ENCODE measurements at regions not wholly inside any gene's neighbourhood (a gene's known extent, or its start where the extent isn't known, plus 50 kb on each side); places are given as distances from the start of the nearest gene placed in this dataset.
A peak's percentile ranks its signal among the peaks of the same experiment; 100 is the strongest.

DNA sequence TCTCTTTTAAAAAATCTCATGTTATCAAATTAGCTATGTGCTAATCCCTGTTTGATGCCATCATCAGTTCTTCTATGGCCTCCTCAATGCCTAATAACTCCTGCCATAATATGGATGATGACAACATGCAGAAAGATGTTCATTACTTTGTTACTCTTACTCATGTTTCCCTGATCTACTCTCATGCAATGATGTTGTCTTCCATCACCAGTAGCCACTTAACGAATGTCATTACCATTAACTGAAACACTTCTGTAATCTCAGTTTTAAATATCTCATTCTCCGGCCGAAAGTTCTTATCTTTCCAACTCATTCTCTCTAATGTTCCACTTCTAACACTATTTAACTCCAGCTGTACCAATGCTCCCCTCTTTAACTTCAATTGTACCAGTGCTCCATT, 1187.7 kb downstream of the OTOL1 start:
- ChIA-PET CTCF (no interaction called here), POLR2A (no interaction called here)
- Histone ChIP-seq H3K79me2 (ENCODE audit: insufficient read depth) (no peaks in the 10 kb centered on the region), H3F3A (replicated peaks; ENCODE audit: insufficient read depth) (no peaks in the 10 kb centered on the region), H3K36me3 (replicated peaks in 1 of 2; ENCODE audit: control insufficient read depth in 1 of 2, insufficient read depth in 2 of 2, low read length in 1 of 2) (no peaks in the 10 kb centered on the region), H2AFZ (ENCODE audit: low read depth) (no peak overlapping the region), H3K4me3 (ENCODE audit: low read depth in 2 of 2, low read length in 1 of 2) (no peak overlapping the region), H3K27me3 (ENCODE audit: insufficient read depth) (no peaks in the 10 kb centered on the region), H3K27ac (ENCODE audit: low read depth in 2 of 2, low read length in 1 of 2) (no peak overlapping the region), H3K9me3 (no peaks in the 10 kb centered on the region), H3K9me2 (no peaks in the 10 kb centered on the region), H3K4me2 (no peak overlapping the region), H3K4me1 (ENCODE audit: control insufficient read depth in 1 of 2, insufficient read depth in 2 of 2, low read depth in 1 of 2, low read length in 1 of 2) (no peaks in the 10 kb centered on the region), H3K9ac (no peak overlapping the region), H4K20me1 (ENCODE audit: insufficient read depth) (no peaks in the 10 kb centered on the region)
- TF ChIP-seq EZH2phosphoT487 (IDR thresholded peaks at IDR 0.05; ENCODE audit: borderline replicate concordance, low read depth) (no peak), TCF12 (IDR thresholded peaks at IDR 0.05) (no peak), ELF1 (IDR thresholded peaks at IDR 0.05) (no peak), TAF1 (IDR thresholded peaks at IDR 0.05; ENCODE audit: borderline replicate concordance, low read depth, low read length) (no peak), TEAD4 (IDR thresholded peaks at IDR 0.05; ENCODE audit: borderline replicate concordance, insufficient read depth) (no peak), NRF1 (IDR thresholded peaks at IDR 0.05; ENCODE audit: low read depth, low read length) (no peak), FOXM1 (IDR thresholded peaks at IDR 0.05; ENCODE audit: low read depth) (no peak), FOSL2 (IDR thresholded peaks at IDR 0.05; ENCODE audit: borderline replicate concordance, low read depth) (no peak), MEF2A (IDR thresholded peaks at IDR 0.05; ENCODE audit: borderline replicate concordance, low read depth) (no peak), FOXJ3 (CRISPR knock-in tag; IDR thresholded peaks at IDR 0.05) (no peak), YY1 (IDR thresholded peaks at IDR 0.05; ENCODE audit: low read depth) (no peak), SIN3A (IDR thresholded peaks at IDR 0.05; ENCODE audit: borderline replicate concordance, low read depth, low read length) (no peak)
- TF ChIP-seq, protein P1, sequence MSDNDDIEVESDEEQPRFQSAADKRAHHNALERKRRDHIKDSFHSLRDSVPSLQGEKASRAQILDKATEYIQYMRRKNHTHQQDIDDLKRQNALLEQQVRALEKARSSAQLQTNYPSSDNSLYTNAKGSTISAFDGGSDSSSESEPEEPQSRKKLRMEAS (IDR thresholded peaks at IDR 0.05; ENCODE audit: low read depth): no peak
- TF ChIP-seq, protein P2, sequence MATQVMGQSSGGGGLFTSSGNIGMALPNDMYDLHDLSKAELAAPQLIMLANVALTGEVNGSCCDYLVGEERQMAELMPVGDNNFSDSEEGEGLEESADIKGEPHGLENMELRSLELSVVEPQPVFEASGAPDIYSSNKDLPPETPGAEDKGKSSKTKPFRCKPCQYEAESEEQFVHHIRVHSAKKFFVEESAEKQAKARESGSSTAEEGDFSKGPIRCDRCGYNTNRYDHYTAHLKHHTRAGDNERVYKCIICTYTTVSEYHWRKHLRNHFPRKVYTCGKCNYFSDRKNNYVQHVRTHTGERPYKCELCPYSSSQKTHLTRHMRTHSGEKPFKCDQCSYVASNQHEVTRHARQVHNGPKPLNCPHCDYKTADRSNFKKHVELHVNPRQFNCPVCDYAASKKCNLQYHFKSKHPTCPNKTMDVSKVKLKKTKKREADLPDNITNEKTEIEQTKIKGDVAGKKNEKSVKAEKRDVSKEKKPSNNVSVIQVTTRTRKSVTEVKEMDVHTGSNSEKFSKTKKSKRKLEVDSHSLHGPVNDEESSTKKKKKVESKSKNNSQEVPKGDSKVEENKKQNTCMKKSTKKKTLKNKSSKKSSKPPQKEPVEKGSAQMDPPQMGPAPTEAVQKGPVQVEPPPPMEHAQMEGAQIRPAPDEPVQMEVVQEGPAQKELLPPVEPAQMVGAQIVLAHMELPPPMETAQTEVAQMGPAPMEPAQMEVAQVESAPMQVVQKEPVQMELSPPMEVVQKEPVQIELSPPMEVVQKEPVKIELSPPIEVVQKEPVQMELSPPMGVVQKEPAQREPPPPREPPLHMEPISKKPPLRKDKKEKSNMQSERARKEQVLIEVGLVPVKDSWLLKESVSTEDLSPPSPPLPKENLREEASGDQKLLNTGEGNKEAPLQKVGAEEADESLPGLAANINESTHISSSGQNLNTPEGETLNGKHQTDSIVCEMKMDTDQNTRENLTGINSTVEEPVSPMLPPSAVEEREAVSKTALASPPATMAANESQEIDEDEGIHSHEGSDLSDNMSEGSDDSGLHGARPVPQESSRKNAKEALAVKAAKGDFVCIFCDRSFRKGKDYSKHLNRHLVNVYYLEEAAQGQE (IDR thresholded peaks at IDR 0.05; ENCODE audit: low read depth, low read length): no peak
- TF ChIP-seq, protein P3, sequence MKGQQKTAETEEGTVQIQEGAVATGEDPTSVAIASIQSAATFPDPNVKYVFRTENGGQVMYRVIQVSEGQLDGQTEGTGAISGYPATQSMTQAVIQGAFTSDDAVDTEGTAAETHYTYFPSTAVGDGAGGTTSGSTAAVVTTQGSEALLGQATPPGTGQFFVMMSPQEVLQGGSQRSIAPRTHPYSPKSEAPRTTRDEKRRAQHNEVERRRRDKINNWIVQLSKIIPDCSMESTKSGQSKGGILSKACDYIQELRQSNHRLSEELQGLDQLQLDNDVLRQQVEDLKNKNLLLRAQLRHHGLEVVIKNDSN (IDR thresholded peaks at IDR 0.05; ENCODE audit: borderline replicate concordance, low read depth): no peak
- 61% methylated on average over 3 of the region's 3 CpGs for WGBS (ENCODE audit: low lambda C conversion rate)
- DNase-seq: no peak

DNA sequence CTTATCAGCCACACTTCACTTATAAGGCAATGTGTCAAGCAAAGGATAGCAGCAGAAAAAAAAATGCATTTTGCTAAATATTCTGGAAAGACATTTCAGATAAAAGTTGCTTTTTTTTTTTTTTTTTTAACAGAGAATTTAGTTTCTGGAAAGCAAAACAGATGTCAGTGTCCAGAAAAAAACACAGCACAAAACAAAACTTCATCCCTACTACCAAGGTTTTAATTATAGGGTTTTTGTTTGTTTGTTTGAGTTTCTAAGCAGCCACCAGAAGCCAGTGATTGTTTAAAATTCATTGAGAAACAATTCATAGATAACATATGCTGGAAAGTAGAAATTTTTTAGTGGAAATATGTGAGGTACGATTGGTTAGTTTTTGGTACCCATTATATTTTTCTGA, 1202.7 kb downstream of the OTOL1 start:
- no peaks in the 10 kb centered on the region for H3K9me3 ChIP-seq
- no peak for DNase-seq
- H3K79me2 ChIP-seq (ENCODE audit: insufficient read depth): no peaks in the 10 kb centered on the region
- no peaks in the 10 kb centered on the region for H3K9me2 ChIP-seq
- H4K20me1 ChIP-seq (ENCODE audit: insufficient read depth): no peaks in the 10 kb centered on the region
- H3K4me1 ChIP-seq (ENCODE audit: control insufficient read depth in 1 of 2, insufficient read depth in 2 of 2, low read depth in 1 of 2, low read length in 1 of 2): no peaks in the 10 kb centered on the region
- H3K4me2 ChIP-seq: no peak overlapping the region
- ChIA-PET POLR2A (no interaction called here), CTCF (no interaction called here)
- no peak overlapping the region for H3K27ac ChIP-seq (ENCODE audit: low read depth in 2 of 2, low read length in 1 of 2)
- no peaks in the 10 kb centered on the region for H3K27me3 ChIP-seq (ENCODE audit: insufficient read depth)
- WGBS (ENCODE audit: low lambda C conversion rate): 96% methylated on average over 1 of the region's 1 CpG
- no peak overlapping the region for H3K9ac ChIP-seq
- H3K36me3 ChIP-seq (replicated peaks in 1 of 2; ENCODE audit: control insufficient read depth in 1 of 2, insufficient read depth in 2 of 2, low read length in 1 of 2): no peaks in the 10 kb centered on the region
- H2AFZ ChIP-seq (ENCODE audit: low read depth): peak overlapping the region; percentile 63; the same call in 1 of the 2 replicates
- H3K4me3 ChIP-seq (ENCODE audit: low read depth in 2 of 2, low read length in 1 of 2): no peak overlapping the region
- H3F3A ChIP-seq (replicated peaks; ENCODE audit: insufficient read depth): no peaks in the 10 kb centered on the region
- no peak for TF ChIP-seq SMC3 (IDR thresholded peaks at IDR 0.05; ENCODE audit: low read depth, low read length)
- no peak for TF ChIP-seq GABPA (IDR thresholded peaks at IDR 0.05; ENCODE audit: low read depth)
- no peak for TF ChIP-seq RAD21 (IDR thresholded peaks at IDR 0.05; ENCODE audit: low read length)
- TF ChIP-seq, protein P2 (IDR thresholded peaks at IDR 0.05; ENCODE audit: low read depth, low read length): no peak
- no peak for TF ChIP-seq GATA2 (CRISPR knock-in tag; IDR thresholded peaks at IDR 0.05)
- TF ChIP-seq FOSL2 (IDR thresholded peaks at IDR 0.05; ENCODE audit: borderline replicate concordance, low read depth): no peak
- TF ChIP-seq NRF1 (IDR thresholded peaks at IDR 0.05; ENCODE audit: low read depth, low read length): no peak
- TF ChIP-seq FOXJ3 (CRISPR knock-in tag; IDR thresholded peaks at IDR 0.05): no peak
- TF ChIP-seq POLR2AphosphoS5 (IDR thresholded peaks at IDR 0.05; ENCODE audit: low read depth, low read length): no peak
